ENCODE measurements at regions not wholly inside any gene's neighbourhood (a gene's known extent, or its start where the extent isn't known, plus 50 kb on each side); places are given as distances from the start of the nearest gene placed in this dataset.
"Not testable (repeated sequence)": the region's sequence is repeated elsewhere in the genome, so short reads cannot be mapped to it uniquely, and the experiment has no call there.

- H3K4me1 Mint-ChIP-seq, H3K27ac Mint-ChIP-seq, H3K27me3 Mint-ChIP-seq, H3K9me3 Mint-ChIP-seq, H3K36me3 Mint-ChIP-seq, H3K4me3 Mint-ChIP-seq: not testable (repeated sequence)
Observed at GRCh38 chr12:9311454-9311853, 103.3 kb upstream of the PZP start.

GRCh38 chr12:9310645-9311044 lies 102.5 kb upstream of the PZP start:
- H3K27ac Mint-ChIP-seq, H3K36me3 Mint-ChIP-seq, H3K4me1 Mint-ChIP-seq, H3K9me3 Mint-ChIP-seq, H3K27me3 Mint-ChIP-seq, H3K4me3 Mint-ChIP-seq: not testable (repeated sequence)

GRCh38 chr12:9309749-9310148 lies 101.6 kb upstream of the PZP start:
- H3K36me3 Mint-ChIP-seq, H3K9me3 Mint-ChIP-seq, H3K4me1 Mint-ChIP-seq, H3K27me3 Mint-ChIP-seq: not testable (repeated sequence)
- peak overlapping the region in 2 of 4 donors; percentile 23 to 82 for H3K4me3 Mint-ChIP-seq
- H3K27ac Mint-ChIP-seq, result peak overlapping the region in 2 of 3 donors; percentile 10 to 70

GRCh38 chr12:9308745-9309144 lies 100.5 kb upstream of the PZP start:
- H3K27me3 Mint-ChIP-seq, H3K4me1 Mint-ChIP-seq, H3K36me3 Mint-ChIP-seq, H3K9me3 Mint-ChIP-seq, H3K4me3 Mint-ChIP-seq: not testable (repeated sequence)
- peak overlapping the region in 1 of 3 donors; percentile 10 for H3K27ac Mint-ChIP-seq

GRCh38 chr12:9308163-9308562 lies 100.0 kb upstream of the PZP start:
- H3K27ac Mint-ChIP-seq, H3K4me1 Mint-ChIP-seq, H3K27me3 Mint-ChIP-seq, H3K4me3 Mint-ChIP-seq, H3K9me3 Mint-ChIP-seq, H3K36me3 Mint-ChIP-seq: not testable (repeated sequence)

GRCh38 chr12:9307255-9307654 lies 99.1 kb upstream of the PZP start:
- H3K27me3 Mint-ChIP-seq, H3K36me3 Mint-ChIP-seq, H3K4me3 Mint-ChIP-seq, H3K4me1 Mint-ChIP-seq, H3K9me3 Mint-ChIP-seq, H3K27ac Mint-ChIP-seq: not testable (repeated sequence)

GRCh38 chr12:9306004-9306403 lies 97.8 kb upstream of the PZP start:
- H3K36me3 Mint-ChIP-seq, H3K4me1 Mint-ChIP-seq, H3K27me3 Mint-ChIP-seq, H3K9me3 Mint-ChIP-seq, H3K27ac Mint-ChIP-seq, H3K4me3 Mint-ChIP-seq: not testable (repeated sequence)

- not testable (repeated sequence) for H3K9me3 Mint-ChIP-seq, H3K4me3 Mint-ChIP-seq, H3K27me3 Mint-ChIP-seq, H3K27ac Mint-ChIP-seq, H3K36me3 Mint-ChIP-seq, H3K4me1 Mint-ChIP-seq
Observed at GRCh38 chr12:9304540-9304939, 96.3 kb upstream of the PZP start.

- H3K9me3 Mint-ChIP-seq, H3K4me1 Mint-ChIP-seq, H3K36me3 Mint-ChIP-seq, H3K27me3 Mint-ChIP-seq, H3K4me3 Mint-ChIP-seq, H3K27ac Mint-ChIP-seq: not testable (repeated sequence)
Observed at GRCh38 chr12:9295872-9296271, 87.7 kb upstream of the PZP start.

- H3K4me1 Mint-ChIP-seq, H3K9me3 Mint-ChIP-seq, H3K27ac Mint-ChIP-seq, H3K36me3 Mint-ChIP-seq, H3K27me3 Mint-ChIP-seq, H3K4me3 Mint-ChIP-seq: not testable (repeated sequence)
Observed at GRCh38 chr12:9294072-9294620, 86.0 kb upstream of the PZP start.

- H3K36me3 Mint-ChIP-seq, H3K9me3 Mint-ChIP-seq, H3K27ac Mint-ChIP-seq, H3K27me3 Mint-ChIP-seq, H3K4me1 Mint-ChIP-seq, H3K4me3 Mint-ChIP-seq: not testable (repeated sequence)
Observed at GRCh38 chr12:9293391-9293790, 85.2 kb upstream of the PZP start.

GRCh38 chr12:9289984-9290383 lies 81.8 kb upstream of the PZP start:
- not testable (repeated sequence) for H3K27ac Mint-ChIP-seq, H3K4me3 Mint-ChIP-seq, H3K4me1 Mint-ChIP-seq, H3K36me3 Mint-ChIP-seq, H3K9me3 Mint-ChIP-seq, H3K27me3 Mint-ChIP-seq

- not testable (repeated sequence) for H3K27me3 Mint-ChIP-seq, H3K36me3 Mint-ChIP-seq, H3K9me3 Mint-ChIP-seq, H3K4me1 Mint-ChIP-seq
- Mint-ChIP-seq H3K4me3 (peak overlapping the region in 3 of 4 donors; percentile 33 to 98 (median 44)), H3K27ac (peak overlapping the region in 1 of 3 donors; percentile 92)
Observed at GRCh38 chr12:9284724-9285123, 76.5 kb upstream of the PZP start.

GRCh38 chr12:9284197-9284596 lies 76.0 kb upstream of the PZP start:
- not testable (repeated sequence) for H3K9me3 Mint-ChIP-seq, H3K4me1 Mint-ChIP-seq, H3K36me3 Mint-ChIP-seq, H3K27me3 Mint-ChIP-seq
- Mint-ChIP-seq H3K4me3 (peak overlapping the region in 3 of 4 donors; percentile 88 to 98 (median 94)), H3K27ac (peak overlapping the region in 1 of 3 donors; percentile 92)

GRCh38 chr12:9283346-9284095 lies 75.3 kb upstream of the PZP start:
- not testable (repeated sequence) for H3K27me3 Mint-ChIP-seq, H3K4me1 Mint-ChIP-seq, H3K36me3 Mint-ChIP-seq, H3K9me3 Mint-ChIP-seq
- peak overlapping the region; percentile 88 to 98 (median 94) for H3K4me3 Mint-ChIP-seq
- H3K27ac Mint-ChIP-seq, result peak overlapping the region; percentile 41 to 92 (median 91)

- H3K4me3 Mint-ChIP-seq, result no peak overlapping the region
- peaks cover 0 to under 1% (median 0%) of the 10 kb centered on the region in 3 donors for H3K4me1 Mint-ChIP-seq
- peaks cover 10% of the 10 kb centered on the region for H3K27me3 Mint-ChIP-seq
- H3K27ac Mint-ChIP-seq, result peak overlapping the region in 1 of 3 donors; percentile 86
- no peaks in the 10 kb centered on the region for H3K36me3 Mint-ChIP-seq
- H3K9me3 Mint-ChIP-seq, result no peaks in the 10 kb centered on the region
Observed at GRCh38 chr12:9276990-9277389, 68.8 kb upstream of the PZP start.

GRCh38 chr12:9273276-9273675 lies 65.1 kb upstream of the PZP start:
- Mint-ChIP-seq H3K27ac (no peak overlapping the region), H3K36me3 (no peaks in the 10 kb centered on the region), H3K4me3 (no peak overlapping the region), H3K27me3 (peaks cover 8% of the 10 kb centered on the region), H3K9me3 (no peaks in the 10 kb centered on the region), H3K4me1 (no peaks in the 10 kb centered on the region)

Measured in IgD-negative memory B cell (primary cell).